ENCODE measurements at regions not wholly inside any gene's neighbourhood (a gene's known extent, or its start where the extent isn't known, plus 50 kb on each side); places are given as distances from the start of the nearest gene placed in this dataset.

- TF ChIP-seq REST (IDR thresholded peaks at IDR 0.05; ENCODE audit: low read depth) (no peak), EZH2 (IDR thresholded peaks at IDR 0.05) (no peak)
- TF ChIP-seq, protein P1, sequence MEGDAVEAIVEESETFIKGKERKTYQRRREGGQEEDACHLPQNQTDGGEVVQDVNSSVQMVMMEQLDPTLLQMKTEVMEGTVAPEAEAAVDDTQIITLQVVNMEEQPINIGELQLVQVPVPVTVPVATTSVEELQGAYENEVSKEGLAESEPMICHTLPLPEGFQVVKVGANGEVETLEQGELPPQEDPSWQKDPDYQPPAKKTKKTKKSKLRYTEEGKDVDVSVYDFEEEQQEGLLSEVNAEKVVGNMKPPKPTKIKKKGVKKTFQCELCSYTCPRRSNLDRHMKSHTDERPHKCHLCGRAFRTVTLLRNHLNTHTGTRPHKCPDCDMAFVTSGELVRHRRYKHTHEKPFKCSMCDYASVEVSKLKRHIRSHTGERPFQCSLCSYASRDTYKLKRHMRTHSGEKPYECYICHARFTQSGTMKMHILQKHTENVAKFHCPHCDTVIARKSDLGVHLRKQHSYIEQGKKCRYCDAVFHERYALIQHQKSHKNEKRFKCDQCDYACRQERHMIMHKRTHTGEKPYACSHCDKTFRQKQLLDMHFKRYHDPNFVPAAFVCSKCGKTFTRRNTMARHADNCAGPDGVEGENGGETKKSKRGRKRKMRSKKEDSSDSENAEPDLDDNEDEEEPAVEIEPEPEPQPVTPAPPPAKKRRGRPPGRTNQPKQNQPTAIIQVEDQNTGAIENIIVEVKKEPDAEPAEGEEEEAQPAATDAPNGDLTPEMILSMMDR (IDR thresholded peaks at IDR 0.05 in 2 of 3, conservative IDR thresholded peaks at IDR 0.05 in 1 of 3; ENCODE audit: borderline replicate concordance in 1 of 3, insufficient read depth in 1 of 3, low read depth in 2 of 3, low read length in 2 of 3), result no peak
Measured at GRCh38 chr2:133651861-133652260, 83.6 kb upstream of the NCKAP5 start.
